Mesenchymal stem cell (in vitro differentiated cells and primary cell): ENCODE measurements at regions not wholly inside any gene's neighbourhood (a gene's known extent, or its start where the extent isn't known, plus 50 kb on each side); places are given as distances from the start of the nearest gene placed in this dataset.

Experiments used
- DNase-seq: peaks from one replicate; pipeline ENCODE4 v3.0.0-alpha.2; 2013
- H2AFZ ChIP-seq: one replicate; pipeline ENCODE4 v1.6.1; 2013; ENCODE audit warnings: low read depth, mild to moderate bottlenecking, control low read depth, inconsistent platforms, low read length, moderate library complexity
- H2AK5ac ChIP-seq: 2 replicates; pipeline ENCODE4 v1.6.1; 2013; ENCODE audit warnings: low read length, moderate library complexity, mild to moderate bottlenecking, inconsistent platforms; ENCODE audit not compliant: severe bottlenecking
- H2BK120ac ChIP-seq: one replicate; pipeline ENCODE4 v1.6.1; 2013; ENCODE audit warnings: low read depth, mild to moderate bottlenecking, inconsistent platforms, low read length, moderate library complexity
- H2BK12ac ChIP-seq, 2 experiments: one replicate each; pipeline ENCODE4 v1.6.1; 2013; ENCODE audit warnings: inconsistent platforms in 2 of 2, low read length in 2 of 2, mild to moderate bottlenecking in 2 of 2, moderate library complexity in 2 of 2, control low read depth in 1 of 2
- H2BK15ac ChIP-seq: one replicate; pipeline ENCODE4 v1.6.1; 2013; ENCODE audit warnings: mild to moderate bottlenecking, low read depth, inconsistent platforms; ENCODE audit not compliant: poor library complexity, severe bottlenecking
- H2BK5ac ChIP-seq: 2 replicates; pipeline ENCODE4 v1.6.1; 2013; ENCODE audit warnings: low read depth, mild to moderate bottlenecking, low read length, control low read depth, inconsistent platforms; ENCODE audit not compliant: poor library complexity, severe bottlenecking
- H3K14ac ChIP-seq, 2 experiments: one replicate each; pipeline ENCODE4 v1.6.1; 2013; ENCODE audit warnings: inconsistent platforms in 2 of 2, low read length in 2 of 2, control low read depth in 1 of 2, mild to moderate bottlenecking in 1 of 2, moderate library complexity in 1 of 2
- H3K18ac ChIP-seq, 2 experiments: one replicate each; pipeline ENCODE4 v1.6.1; 2013; ENCODE audit warnings: inconsistent platforms in 2 of 2, low read length in 2 of 2, control low read depth in 1 of 2, low read depth in 1 of 2, mild to moderate bottlenecking in 1 of 2
- H3K23ac ChIP-seq, 2 experiments: one replicate each; pipeline ENCODE4 v1.6.1; 2013; ENCODE audit warnings: inconsistent platforms in 2 of 2, low read length in 2 of 2, mild to moderate bottlenecking in 2 of 2, moderate library complexity in 2 of 2, control low read depth in 1 of 2
- H3K27ac ChIP-seq: 2 replicates; pipeline ENCODE4 v1.5.1; 2013; ENCODE audit warnings: mild to moderate bottlenecking, moderate library complexity, low read length, control low read depth, inconsistent platforms; ENCODE audit not compliant: poor library complexity, severe bottlenecking
- H3K27me3 ChIP-seq, 2 experiments: 2 replicates each; pipeline versions ENCODE4 v1.6.1 to v1.7.0; 2013; ENCODE audit warnings: low read length in 2 of 2, mild to moderate bottlenecking in 2 of 2, moderate library complexity in 2 of 2, control low read depth in 1 of 2, inconsistent platforms in 1 of 2; ENCODE audit not compliant: control insufficient read depth in 1 of 2, insufficient read depth in 1 of 2
- H3K36me3 ChIP-seq, 2 experiments: 2 replicates each; pipeline versions ENCODE4 v1.6.1 to v1.7.0; 2013; ENCODE audit warnings: low read length in 2 of 2, control low read depth in 1 of 2, inconsistent platforms in 1 of 2, low read depth in 1 of 2, mild to moderate bottlenecking in 1 of 2; ENCODE audit not compliant: insufficient read depth in 2 of 2, control insufficient read depth in 1 of 2
- H3K4ac ChIP-seq, 2 experiments: one replicate each; pipeline ENCODE4 v1.6.1; 2013; ENCODE audit warnings: inconsistent platforms in 2 of 2, low read length in 2 of 2, mild to moderate bottlenecking in 2 of 2, moderate library complexity in 2 of 2, control low read depth in 1 of 2, low read depth in 1 of 2
- H3K4me1 ChIP-seq: 2 replicates; pipeline ENCODE4 v1.6.1; 2013; ENCODE audit warnings: low read depth, low read length, control low read depth; ENCODE audit not compliant: control insufficient read depth, insufficient read depth
- H3K4me2 ChIP-seq: 2 replicates; pipeline ENCODE4 v1.6.1; 2013; ENCODE audit warnings: low read length, mild to moderate bottlenecking, inconsistent platforms; ENCODE audit not compliant: poor library complexity, severe bottlenecking
- H3K4me3 ChIP-seq, 2 experiments: 2 replicates each; pipeline versions ENCODE4 v1.5.1 to v1.7.0; 2013; ENCODE audit warnings: low read length in 2 of 2, mild to moderate bottlenecking in 2 of 2, control low read depth in 1 of 2, low read depth in 1 of 2; ENCODE audit not compliant: insufficient read depth in 1 of 2
- H3K79me1 ChIP-seq: replicated peaks from 2 replicates; pipeline ENCODE4 v1.6.1; 2013; ENCODE audit warnings: mild to moderate bottlenecking, control low read depth, low read length, inconsistent platforms; ENCODE audit not compliant: poor library complexity, severe bottlenecking
- H3K9ac ChIP-seq: 2 replicates; pipeline ENCODE4 v1.7.0; 2013; ENCODE audit warnings: mild to moderate bottlenecking, low read length, moderate library complexity
- H3K9me3 ChIP-seq: 2 replicates; pipeline ENCODE4 v1.7.0; 2013; ENCODE audit warnings: mild to moderate bottlenecking, low read length; ENCODE audit not compliant: control insufficient read depth
- H4K8ac ChIP-seq: one replicate; pipeline ENCODE4 v1.6.1; 2013; ENCODE audit warnings: inconsistent platforms, mild to moderate bottlenecking, low read length, moderate library complexity
- H4K91ac ChIP-seq: one replicate; pipeline ENCODE4 v1.6.1; 2013; ENCODE audit warnings: mild to moderate bottlenecking, low read length, inconsistent platforms
- WGBS: methylation state at CpG from one replicate; pipeline ENCODE4 v1.1.7; 2013; ENCODE audit warnings: mixed read lengths; 5-methylcytosine and 5-hydroxymethylcytosine counted together

DNA sequence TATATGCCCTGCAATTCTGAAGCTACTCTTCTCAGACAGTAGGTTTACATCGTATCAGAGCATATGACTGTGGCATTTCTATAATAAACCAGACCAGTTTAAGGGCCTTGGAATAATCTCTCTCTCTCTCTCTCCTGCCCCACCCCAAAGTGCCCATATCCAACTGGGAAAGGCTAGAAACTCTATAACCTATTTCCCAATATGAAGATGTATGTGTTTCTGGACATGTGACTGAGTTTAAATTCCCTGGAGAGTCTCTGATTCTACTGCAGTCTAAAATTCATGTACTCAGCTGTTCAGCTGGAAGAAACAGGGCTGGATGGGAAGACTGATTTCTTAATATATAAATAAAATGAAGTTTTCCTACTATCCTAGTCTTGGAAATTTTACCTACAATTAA lies 91.9 kb upstream of the MBNL2 start:
- Histone ChIP-seq H3K4me3 (no peak overlapping the region), H4K8ac (no peak overlapping the region), H2AFZ (no peak overlapping the region), H3K4ac (no peak overlapping the region), H2AK5ac (no peak overlapping the region), H3K23ac (no peak overlapping the region), H2BK120ac (no peak overlapping the region), H3K36me3 (no peaks in the 10 kb centered on the region), H3K18ac (no peak overlapping the region), H3K27me3 (no peaks in the 10 kb centered on the region), H3K4me1 (peaks cover 5% of the 10 kb centered on the region), H3K4me2 (no peak overlapping the region), H3K9ac (no peak overlapping the region), H2BK5ac (no peak overlapping the region), H3K27ac (no peak overlapping the region), H2BK15ac (no peak overlapping the region), H3K79me1 (no peaks in the 10 kb centered on the region), H4K91ac (no peak overlapping the region), H2BK12ac (no peak overlapping the region), H3K9me3 (no peaks in the 10 kb centered on the region), H3K14ac (no peak overlapping the region)
- WGBS, result 87% methylated on average over 1 of the region's 1 CpG
- DNase-seq, result peak; percentile 43

DNA sequence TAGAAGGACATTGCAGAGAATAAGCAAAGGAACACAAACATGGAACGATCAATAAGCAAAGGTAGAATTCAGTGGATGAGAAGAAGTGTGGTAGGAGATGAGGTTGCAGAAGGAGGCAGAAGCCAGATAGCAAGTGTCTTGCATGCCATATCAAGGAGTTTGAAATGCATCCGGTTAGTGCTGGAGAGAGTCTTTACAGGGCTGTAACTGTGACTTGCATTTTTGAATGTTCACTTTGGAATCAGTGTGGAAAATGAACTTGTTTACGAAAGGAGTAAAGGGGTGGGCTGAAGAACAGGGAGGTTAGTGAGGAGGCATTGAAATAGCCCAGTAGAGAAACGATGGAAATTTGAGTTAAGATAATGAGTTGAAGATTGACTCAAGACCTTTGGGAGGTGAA lies 90.7 kb upstream of the MBNL2 start:
- H3K18ac ChIP-seq, result no peak overlapping the region
- no peak for DNase-seq
- H3K4me1 ChIP-seq, result no peaks in the 10 kb centered on the region
- H2BK120ac ChIP-seq, result no peak overlapping the region
- H2BK5ac ChIP-seq, result no peak overlapping the region
- no peak overlapping the region for H3K14ac ChIP-seq
- H2BK15ac ChIP-seq, result no peak overlapping the region
- no peak overlapping the region for H4K8ac ChIP-seq
- H3K4ac ChIP-seq, result no peak overlapping the region
- H2AFZ ChIP-seq, result no peak overlapping the region
- no peak overlapping the region for H3K4me2 ChIP-seq
- H3K23ac ChIP-seq, result no peak overlapping the region
- H3K79me1 ChIP-seq, result no peaks in the 10 kb centered on the region
- WGBS, result 91% methylated on average over 4 of the region's 4 CpGs
- H3K9ac ChIP-seq, result no peak overlapping the region
- no peaks in the 10 kb centered on the region for H3K36me3 ChIP-seq
- no peak overlapping the region for H2AK5ac ChIP-seq
- H3K27ac ChIP-seq, result no peak overlapping the region
- H2BK12ac ChIP-seq, result no peak overlapping the region
- no peak overlapping the region for H4K91ac ChIP-seq
- H3K9me3 ChIP-seq, result no peaks in the 10 kb centered on the region
- H3K4me3 ChIP-seq, result no peak overlapping the region
- H3K27me3 ChIP-seq, result no peaks in the 10 kb centered on the region

DNA sequence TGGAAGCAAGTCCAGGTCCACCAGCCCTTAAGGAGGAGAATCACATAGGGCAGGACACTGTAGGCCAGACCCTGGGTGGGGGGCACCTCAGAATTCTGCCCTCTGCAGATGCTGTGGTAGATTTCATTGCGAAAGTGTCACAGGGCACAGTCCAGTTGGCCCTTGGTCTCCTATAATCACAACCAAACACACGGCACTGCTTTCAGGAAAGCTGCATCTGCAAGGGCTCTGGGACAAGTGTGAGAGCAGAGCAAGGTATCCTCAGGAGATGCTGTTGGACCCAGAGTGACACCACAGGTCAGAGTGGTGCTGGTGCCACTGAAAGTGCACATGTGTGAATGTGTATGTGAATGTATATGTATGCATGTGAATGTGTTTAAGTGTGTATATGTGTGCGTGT lies 88.6 kb upstream of the MBNL2 start:
- Histone ChIP-seq H3K18ac (peak overlapping the region in 1 of 2 experiments; percentile 25), H3K27ac (no peak overlapping the region), H2AK5ac (no peak overlapping the region), H2AFZ (no peak overlapping the region), H3K4ac (no peak overlapping the region), H3K36me3 (no peaks in the 10 kb centered on the region), H4K8ac (peak overlapping the region; percentile 25), H3K4me2 (no peak overlapping the region), H3K9ac (no peak overlapping the region), H3K4me1 (no peaks in the 10 kb centered on the region), H3K23ac (no peak overlapping the region), H2BK120ac (no peak overlapping the region), H3K79me1 (no peaks in the 10 kb centered on the region), H3K4me3 (no peak overlapping the region), H2BK5ac (no peak overlapping the region), H2BK15ac (no peak overlapping the region), H3K27me3 (no peaks in the 10 kb centered on the region), H4K91ac (no peak overlapping the region), H3K9me3 (no peaks in the 10 kb centered on the region), H3K14ac (peak overlapping the region in 1 of 2 experiments; percentile 3), H2BK12ac (no peak overlapping the region)
- WGBS, result 96% methylated on average over 3 of the region's 3 CpGs
- no peak for DNase-seq

DNA sequence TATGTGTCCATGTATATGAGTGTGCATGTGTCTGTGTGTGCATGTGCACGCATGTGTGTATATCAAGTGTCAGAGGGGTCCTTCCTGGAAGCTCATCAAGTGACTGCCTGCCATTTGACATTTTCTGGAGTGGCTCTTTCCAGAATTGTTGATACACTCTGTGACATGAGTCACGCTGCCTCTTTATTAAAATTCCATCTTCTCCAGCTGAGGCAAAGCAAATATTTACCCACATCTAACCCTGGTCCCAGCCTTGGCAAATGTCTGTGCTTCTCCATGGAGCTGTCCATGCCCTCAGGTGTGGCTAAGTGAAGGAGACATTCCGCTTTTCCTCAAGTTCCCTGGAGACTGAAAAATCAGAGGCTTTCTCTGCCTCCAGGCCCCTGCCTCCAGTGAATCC lies 88.2 kb upstream of the MBNL2 start:
- Histone ChIP-seq H3K79me1 (no peaks in the 10 kb centered on the region), H2AFZ (no peak overlapping the region), H2BK15ac (no peak overlapping the region), H3K18ac (no peak overlapping the region), H2BK12ac (peak overlapping the region in 1 of 2 experiments; percentile 49), H4K8ac (no peak overlapping the region), H3K9me3 (no peaks in the 10 kb centered on the region), H3K9ac (no peak overlapping the region), H3K27me3 (no peaks in the 10 kb centered on the region), H3K14ac (peak overlapping the region in 1 of 2 experiments; percentile 3), H3K27ac (no peak overlapping the region), H3K4me2 (no peak overlapping the region), H3K4ac (no peak overlapping the region), H3K36me3 (no peaks in the 10 kb centered on the region), H3K4me1 (no peaks in the 10 kb centered on the region), H2AK5ac (no peak overlapping the region), H2BK5ac (no peak overlapping the region), H4K91ac (no peak overlapping the region), H3K23ac (no peak overlapping the region), H2BK120ac (no peak overlapping the region), H3K4me3 (no peak overlapping the region)
- no peak for DNase-seq
- 90% methylated on average over 3 of the region's 3 CpGs for WGBS
